Stimulated activated CD4-positive, alpha-beta T cell treated with anti-CD3 and anti-CD28 coated beads, Interleukin-2, amount 100 ng/mL, for 24 hours (primary cell): ENCODE measurements at regions not wholly inside any gene's neighbourhood (a gene's known extent, or its start where the extent isn't known, plus 50 kb on each side); places are given as distances from the start of the nearest gene placed in this dataset.

Source experiments
- DNase-seq, 2 donors: peaks; one replicate each; pipeline ENCODE4 v3.0.0-alpha.2; 2020

DNA sequence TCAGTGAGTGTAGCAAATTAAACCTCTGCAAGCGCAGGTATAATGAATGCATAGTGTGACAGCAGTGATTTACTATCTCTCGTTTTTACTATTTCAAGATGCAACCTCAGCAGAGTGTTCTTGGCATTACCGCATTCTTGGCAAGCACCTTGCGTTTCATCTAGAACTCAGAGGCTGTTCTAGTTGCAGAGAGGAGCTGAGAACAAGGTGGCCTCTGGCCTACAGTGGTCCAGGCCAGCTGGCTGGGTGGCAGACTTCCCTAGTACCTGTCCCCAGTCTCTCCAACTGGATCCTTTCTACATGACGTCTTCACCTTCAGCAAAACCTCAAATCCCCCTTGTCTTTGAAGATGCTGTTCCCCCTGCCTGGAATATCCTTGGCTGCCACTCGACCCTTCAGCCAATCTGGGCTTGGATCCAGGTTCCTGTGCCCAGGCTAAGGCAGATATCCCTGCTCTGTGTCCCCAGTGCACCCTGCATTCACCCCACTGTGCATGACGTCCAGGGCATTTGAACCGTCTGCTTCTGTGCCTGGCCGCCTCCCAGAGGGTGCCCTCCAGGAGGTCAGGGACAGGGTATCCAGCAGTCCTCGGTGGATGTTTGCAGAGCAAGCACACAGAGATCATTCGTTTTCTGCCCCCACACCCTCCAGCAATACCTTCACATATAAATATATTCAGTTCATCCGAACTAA lies 120.4 kb upstream of the CPEB4 start:
- DNase-seq = no peak

DNA sequence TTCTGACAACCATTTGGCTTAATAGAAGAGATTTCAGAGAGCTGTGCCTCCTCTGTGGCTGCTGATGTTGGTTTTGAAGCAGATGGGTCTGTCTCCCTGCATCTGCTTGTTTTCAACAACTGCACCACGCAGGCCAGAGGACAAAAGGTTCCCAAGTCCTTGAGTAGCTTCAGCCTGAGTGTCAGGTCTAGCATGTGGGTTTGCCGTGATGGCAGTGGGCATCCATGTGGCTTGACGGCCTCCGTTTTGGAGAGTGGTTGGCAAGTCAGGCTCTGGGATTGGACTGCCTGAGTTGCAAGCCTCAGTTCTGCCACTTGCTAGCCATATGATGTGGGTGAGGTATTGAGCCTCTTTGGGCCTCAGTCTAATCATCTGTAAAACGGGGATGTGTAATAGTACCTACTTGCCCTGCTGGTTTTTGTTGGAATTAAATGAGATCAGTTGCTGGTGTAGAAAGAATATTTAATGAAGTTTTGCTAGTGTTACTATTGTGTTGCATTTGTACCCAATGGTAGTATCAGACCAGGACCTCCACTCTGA lies 119.8 kb upstream of the CPEB4 start:
- no peak for DNase-seq

DNA sequence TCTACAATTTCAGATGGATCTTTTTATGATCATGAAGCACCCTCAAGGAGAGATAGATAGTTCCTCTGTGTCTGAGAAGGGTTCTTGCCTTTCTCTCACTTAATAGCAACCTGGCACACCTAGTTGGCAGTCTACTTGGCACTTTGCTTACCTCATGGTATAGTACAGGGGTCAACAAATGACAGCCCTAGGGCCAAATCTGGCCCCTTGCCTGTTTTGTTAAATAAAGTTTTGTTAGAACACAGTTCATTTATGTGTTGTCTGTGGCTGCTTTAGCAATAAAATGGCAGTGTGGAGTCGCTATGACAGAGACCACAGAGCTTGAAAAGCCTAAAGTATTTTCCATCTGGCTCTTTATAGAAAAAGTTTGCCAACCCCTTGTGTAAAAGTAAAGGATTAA lies 119.3 kb upstream of the CPEB4 start:
- DNase-seq = no peak

DNA sequence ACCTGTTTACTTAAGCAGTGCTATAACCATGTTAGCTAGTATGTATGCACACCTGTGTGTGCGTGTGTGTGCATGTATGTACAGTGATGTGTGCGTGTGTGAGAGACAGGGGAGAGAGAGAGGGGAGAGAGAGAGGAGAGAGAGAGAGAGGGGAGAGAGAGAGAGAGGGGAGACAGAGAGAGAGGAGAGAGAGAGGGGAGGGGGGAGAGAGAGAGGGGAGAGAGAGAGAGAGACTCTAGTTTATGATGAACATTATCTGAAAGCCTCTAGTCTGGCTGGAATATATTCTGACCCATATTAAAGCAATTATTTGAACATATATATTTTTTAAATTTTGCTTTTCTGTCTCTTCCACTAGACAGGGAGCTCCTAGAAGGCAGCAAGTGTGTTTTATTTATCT lies 117.5 kb upstream of the CPEB4 start:
- DNase-seq = no peak

DNA sequence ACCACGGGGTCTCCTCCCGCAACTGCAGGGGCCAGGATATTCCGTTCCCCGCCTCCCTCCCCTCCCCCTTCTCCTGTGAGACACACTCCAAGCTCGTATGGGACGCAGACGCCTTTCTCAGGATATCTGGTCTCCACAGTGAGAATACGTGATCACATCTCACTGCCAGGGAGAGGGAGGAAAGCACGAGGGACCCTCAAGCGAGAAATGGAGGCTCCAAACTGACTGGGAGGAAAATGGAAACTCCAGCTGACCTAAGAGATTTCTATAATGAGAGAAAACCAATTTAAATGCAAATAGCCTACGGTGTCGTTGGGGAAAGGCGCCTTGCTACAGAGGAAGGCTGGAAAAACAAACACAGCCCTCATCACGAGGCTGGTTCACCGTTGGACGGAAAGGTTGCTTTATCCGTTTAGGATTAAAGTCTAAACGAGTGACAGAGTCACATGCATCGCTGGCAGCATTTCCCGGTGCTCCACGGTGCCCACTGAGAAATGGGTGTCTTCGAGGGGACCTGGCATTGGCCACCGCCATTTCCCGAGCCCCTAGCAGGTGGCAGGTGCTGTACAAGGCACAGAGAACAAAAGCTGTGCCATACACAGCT lies 116.9 kb upstream of the CPEB4 start:
- no peak for DNase-seq

DNA sequence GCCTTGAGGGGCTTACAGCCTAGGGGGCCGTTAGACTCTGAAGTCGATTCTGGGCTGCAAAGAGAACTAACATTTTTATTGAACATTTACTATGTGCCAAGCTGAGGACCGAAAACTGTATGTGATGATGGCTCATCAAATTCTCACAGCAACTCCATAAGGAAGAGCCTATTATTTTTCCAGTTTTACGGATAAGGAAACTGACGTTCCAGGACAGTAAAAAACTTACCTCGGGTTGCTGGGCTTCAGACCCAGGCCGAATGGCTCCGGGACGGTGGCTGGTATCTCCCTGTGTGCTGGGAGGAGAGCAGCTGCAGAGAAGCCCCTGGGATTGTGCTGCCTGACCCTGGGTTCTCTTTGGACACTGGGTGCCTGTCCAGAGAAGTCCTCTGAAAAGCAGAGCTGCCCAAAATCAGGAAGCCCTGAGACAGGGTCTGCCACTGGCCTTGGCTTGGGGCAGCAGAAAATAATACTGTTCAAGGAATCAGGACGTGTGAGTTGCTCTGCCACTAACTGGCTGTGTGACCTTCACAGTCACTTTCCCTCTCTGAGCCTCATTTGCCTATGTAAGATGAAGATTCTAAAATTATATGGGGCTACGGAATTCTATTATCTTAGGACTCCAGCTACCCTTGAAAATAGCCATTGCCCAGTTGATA lies 116.3 kb upstream of the CPEB4 start:
- DNase-seq = no peak

DNA sequence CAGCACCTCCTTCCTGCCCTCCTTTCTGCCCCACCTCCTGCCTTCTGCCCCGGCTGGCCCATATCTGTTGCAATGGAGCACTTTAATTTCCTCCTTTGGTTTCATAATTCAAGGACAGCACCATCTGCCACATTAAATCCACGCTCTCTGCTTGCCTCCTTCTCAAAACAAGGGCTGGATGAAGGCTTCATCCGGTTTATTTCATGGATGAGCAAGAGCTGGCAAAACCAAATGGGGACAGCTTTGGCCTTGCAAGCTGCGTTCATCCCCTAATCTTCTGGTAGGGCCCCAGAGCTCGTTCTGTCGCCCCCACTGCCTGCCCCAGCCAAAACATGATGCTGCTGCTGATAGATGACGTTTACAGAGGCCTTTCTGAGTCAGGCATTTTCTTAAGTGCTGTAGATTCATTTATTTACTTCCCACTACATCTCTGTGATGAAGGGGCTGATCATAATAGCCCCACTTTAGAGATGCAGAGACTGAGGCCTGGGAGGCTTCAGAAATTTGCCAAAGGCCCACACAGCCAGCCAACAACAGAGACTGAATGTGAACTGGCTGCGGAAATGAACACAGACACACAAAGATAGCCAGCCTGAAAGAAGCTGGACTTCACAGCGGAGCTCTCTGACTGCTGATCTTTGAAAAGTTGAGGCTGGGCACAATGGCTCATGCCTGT lies 115.6 kb upstream of the CPEB4 start:
- no peak for DNase-seq

DNA sequence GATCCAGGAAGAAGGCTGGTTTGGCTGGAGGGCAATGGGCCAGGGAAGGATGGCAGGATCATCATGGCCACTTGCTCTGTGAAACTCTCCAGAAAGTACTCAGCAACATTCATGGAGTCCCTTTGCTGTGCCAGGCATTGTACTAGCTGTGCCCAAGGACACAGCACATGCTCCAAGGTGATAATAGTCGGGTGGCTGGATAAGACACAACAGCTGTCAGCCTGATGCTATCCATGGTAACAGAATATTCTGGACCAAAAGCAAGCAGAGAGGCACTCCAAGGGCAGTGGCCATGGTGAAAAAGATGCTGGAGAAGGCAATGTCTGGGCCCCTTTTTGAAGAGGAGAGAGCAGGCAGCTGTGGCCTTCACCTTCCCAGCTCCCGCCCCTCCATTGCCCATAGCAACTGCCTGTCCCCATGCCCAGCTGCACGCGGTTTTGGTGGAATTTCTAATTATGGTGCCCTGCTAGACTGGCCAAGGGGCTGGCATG lies 113.8 kb upstream of the CPEB4 start:
- no peak for DNase-seq

DNA sequence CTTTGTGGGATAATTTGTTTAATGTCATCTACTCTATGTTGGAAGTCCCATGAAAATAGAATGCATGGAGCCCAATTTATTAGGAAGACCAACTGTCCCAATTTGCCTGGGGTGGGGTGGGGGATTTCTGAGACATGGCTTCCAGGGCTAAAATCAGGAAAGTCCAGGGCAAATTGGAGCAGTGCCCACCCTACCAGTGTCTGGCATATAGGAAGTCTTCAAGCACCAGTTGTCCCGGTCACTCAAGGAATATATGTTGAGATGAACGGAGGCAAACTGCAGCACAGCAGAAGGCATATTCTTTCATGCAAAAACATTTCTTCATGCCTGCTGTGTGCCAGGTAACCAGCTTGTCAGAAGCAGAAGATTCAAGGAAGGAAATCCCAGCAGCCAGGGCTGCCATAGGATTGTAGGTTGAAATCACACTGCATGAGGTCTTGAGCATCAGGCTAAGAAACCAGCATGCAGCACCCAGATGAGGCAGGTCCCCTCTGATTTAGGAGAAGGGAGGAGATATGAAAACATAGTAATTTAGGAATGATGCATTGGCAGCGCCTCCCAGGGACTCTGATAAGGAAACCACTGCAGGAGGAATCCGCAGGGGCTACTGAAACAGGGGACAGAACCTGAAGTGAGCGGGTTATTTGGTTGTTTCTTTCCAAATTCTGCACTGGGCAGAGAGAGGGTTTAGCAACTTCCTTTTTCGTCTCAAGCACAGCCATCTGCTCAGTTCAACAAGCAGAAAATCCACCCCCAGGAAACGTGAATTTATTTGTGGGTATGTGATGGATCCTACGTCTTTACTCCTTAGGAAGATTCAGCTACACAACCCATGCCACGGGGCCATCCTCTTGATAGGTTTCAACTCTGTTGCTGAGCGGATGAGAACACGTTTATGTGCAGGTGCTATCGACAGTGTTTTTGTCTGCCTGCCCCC lies 112.6 kb upstream of the CPEB4 start:
- no peak for DNase-seq

DNA sequence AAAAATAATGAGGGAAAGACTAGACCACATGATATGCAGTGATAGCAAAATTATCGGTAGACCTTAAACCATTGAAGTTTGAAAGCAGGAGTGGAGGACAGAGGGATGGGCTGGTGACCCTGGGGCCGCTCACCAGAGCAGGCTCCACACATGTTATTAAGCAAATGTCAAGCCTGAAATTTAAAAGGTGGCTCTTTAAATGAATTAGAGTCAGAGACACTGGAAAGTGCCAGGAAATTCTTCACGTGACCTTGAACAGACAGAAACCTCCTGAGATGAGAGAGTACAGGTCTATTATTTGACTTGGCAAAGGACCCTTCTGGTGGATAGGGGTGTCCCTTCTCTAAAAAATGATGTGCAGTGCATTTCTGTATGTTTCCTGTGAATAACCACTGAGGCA lies 111.0 kb upstream of the CPEB4 start:
- DNase-seq = no peak

DNA sequence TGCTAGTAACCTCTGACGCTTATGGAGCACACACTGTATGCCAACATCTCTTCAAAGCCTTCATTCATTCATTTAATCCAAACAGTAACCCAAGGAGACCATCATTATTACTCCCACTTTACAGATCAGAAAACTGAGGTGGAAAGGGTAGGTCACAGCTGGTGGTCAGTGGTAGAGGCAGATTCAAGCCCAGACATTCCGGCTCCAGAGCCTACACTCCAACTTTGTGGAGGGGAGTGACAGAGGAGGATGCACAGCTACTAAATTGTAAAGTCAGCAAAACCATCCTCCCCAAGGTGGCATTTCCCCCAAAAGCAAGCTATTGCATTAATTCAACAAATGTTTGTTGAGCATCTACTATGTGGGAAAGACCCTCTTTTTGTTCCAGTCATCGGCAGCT lies 110.5 kb upstream of the CPEB4 start:
- DNase-seq = no peak

DNA sequence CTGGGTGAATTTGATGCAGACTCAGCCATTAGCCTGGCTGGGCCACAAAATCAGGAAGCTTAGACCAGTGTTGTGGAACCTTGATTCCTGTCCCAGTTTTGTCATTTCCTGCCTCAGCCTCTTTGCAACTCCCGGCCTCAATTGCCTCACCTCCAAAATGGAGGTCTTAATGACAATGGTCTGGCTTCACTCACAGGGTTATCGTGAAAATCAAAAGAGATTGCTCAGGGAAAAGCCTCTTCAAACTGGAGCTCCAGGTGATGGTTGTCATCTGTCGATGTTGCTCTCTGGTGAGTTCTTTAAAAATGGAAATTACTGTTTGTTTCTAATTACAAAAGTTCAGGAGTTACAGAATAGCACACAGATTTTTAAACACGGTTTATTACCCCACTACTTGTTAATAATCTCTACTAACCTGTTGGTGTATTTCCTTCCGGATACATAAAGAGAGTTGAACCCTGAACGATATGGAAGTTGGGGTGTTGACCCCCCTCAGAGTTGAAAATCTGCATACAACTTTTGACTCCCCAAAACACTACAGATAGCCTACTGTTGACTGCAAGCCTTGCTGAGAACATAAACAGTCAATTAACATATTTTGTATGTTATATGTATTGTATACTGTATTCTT lies 109.9 kb upstream of the CPEB4 start:
- DNase-seq = no peak

DNA sequence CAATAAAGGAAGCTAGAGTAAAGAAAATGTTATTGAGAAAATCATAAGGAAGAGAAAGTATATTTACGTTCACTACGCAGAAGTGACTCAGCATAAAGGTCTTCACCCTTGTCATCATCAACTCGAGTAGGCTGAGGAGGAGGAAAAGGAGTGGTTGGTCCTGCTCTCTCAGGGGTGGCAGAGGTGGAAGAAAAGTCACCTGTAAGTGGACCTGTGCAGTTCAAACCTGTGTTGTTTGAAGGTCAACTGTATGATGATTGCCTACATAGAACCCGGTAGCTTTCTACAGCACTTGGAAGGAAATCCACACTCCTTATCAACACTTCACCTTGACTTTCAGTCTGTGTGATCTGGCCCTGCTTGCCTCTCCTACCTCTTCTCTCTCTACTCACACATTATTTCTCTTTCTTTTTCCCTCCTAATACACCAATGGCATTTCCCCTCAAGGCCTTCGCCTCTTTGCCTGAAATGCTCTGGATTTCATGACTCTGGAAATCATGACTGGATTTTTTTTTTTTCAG lies 109.3 kb upstream of the CPEB4 start:
- DNase-seq = no peak

DNA sequence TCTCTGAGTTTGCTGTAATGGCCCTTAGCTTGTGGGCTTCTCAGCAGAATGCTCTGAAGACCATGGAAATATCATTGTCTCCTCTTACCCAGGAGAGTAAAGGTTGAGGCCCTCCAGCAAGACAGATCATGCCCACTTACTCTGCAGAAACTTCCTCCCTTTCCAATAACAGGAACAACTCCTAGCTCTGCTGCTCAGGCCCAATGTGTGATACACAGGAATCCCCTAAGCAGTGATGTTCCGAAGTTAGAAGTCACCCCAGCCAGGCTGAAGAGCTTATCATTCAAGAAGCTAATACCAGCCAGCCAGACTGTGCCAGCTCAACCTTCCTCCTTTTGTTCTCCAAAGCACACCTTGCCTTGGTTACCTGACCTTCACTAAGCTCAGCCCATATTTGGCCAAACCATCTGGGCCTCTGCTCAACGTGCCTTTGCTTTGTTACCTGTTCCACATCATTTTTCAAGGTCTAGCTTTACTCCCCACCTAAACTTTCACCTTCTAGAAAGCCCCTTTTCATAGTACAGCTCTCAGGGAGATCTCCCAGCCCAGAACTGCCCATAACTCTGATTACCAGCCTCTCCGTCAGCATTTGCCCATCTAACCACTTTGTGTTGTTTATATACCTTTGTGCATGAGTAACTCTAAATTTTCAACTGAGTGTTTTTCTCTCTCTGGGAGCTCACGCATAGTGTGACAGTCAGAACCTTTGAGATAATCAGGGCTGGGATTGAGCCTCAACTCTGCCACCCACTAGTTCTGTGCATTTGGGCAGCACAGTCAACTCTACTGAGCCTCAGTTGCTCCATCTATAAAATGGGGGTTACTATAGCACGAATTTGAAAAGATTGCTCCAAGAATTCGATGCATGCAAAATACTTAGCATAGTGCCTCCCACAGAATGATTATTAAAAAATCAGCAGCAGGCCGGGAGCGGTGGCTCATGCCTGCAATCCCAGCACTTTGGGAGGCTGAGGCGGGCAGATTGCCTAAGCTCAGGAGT lies 107.6 kb upstream of the CPEB4 start:
- DNase-seq = no peak

DNA sequence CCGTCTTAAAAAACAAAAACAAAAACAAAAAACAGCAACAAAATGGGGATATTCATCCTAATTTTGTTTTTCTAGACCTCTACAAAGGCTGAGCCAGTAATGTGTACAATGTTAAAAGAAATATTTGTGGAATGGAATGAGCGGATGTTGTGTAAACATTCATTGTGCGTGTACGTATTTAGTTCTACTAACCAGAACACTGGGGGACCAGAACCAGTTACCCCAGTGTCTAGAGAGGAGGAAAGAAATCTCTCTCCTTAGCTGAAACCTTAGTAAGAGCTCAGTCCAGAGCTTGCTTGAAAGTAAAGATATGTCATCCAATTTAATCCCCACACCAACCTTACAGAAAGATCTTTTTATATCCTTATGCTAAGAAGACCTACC lies 106.7 kb upstream of the CPEB4 start:
- no peak for DNase-seq

DNA sequence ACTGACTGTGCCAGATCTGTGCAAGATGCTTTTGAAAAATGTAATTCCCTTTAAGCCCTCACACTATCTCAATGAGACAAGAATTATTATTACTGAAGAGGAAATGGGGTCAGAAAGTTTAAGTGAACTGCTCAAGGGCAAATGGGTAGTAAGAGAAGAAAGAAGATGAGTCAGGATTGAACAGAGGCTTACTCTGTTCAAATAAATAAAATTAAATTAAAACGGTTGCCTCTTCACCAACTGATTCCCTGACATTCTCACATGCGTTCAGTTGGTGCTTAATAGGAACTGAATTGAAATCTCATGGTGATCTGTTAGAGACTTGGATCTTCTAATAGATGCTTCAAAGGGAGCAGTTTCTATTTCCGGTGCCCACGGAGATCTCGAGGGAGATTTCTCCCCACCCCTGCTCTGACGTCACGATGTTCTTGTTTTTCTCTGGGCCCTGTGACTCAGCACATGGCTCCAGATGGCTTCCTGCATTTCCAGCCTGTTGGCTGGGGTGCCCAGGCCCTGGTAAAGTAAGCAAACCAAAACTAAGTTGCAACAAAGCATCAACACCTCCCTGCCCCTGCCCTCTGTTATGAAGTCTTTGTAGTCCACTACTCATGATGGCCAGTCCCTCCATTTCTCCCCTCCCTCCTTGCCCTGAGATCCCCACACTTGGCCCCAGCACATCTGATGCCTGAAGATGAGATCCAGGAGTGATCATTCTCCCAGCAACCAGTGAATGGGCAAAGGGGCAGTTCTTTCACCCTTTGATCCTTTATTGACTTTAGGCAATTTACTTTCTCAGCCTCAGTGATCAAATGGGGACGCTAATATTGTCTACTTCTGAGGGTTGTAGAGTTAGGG lies 106.1 kb upstream of the CPEB4 start:
- peak; percentile 58 to 67 for DNase-seq

DNA sequence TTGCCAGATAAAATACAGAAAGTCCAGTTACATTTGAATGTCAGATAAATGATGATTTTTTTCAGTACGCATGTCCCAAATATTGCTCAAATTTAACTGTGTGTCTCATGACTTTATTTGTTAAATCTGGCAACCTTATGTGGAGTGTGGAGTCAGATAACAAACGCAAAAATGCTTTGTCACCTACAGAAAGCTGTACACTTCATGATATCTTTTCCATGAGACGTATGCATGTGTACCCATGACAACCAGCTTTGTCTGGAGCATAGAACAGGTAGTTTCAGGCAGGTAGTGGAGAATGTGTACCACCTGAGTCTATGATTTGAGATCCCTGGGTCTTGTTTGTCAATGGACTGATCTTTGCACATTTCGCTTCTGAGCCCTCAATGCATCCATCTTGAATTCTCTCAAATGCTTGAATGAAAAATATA lies 105.5 kb upstream of the CPEB4 start:
- no peak for DNase-seq

DNA sequence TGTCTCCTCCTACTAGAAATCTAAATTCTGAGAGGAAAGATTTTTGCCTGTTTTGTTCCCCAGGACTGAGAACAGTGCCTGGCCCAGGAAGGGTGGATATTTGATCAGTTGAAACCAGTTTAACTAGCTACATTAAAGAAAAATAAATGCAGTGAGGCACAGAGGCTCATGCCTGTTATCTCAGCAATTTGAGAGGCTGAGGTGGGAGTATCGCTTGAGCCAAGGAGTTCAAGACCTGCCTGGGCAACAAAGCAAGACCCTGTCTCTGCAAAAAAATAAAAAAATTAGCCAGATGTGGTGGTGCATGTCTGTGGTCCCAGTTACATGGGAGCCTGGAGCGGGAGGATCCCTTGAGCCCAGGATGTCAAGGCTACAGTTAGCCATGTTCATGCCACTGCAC lies 104.8 kb upstream of the CPEB4 start:
- DNase-seq = no peak

DNA sequence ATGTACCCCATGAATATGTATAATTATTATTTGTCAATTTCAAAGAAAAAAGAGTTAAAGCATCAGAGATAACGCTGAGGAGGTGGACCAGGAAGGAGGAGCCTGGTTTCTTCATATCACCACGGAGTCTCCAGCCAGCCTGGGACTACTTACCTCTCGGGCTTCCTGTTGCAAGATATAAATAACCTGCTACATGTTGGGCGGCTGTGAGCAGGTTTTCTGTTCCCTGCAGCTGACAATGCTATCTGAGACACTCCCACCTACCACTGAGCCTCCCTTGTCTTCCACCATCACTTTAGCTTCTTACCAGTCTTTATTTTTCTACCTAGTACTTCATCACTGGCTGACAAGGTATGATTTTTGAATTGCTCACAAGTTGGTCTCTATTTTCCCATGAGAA lies 102.7 kb upstream of the CPEB4 start:
- no peak for DNase-seq
